HL-60 (cell line): ENCODE measurements at regions not wholly inside any gene's neighbourhood (a gene's known extent, or its start where the extent isn't known, plus 50 kb on each side); places are given as distances from the start of the nearest gene placed in this dataset.

Experiments used
- DNase-seq, 2 experiments: peaks; one replicate each; pipeline ENCODE4 v3.0.0-alpha.2; 2010 to 2020; ENCODE audit warnings: low read depth in 1 of 2, low spot score in 1 of 2
- H3K27ac ChIP-seq: fragments of 250-450 bp; sonication (Bioruptor Pico); replicated peaks from 2 replicates; pipeline ENCODE4 v1.5.1; 2020; ENCODE audit warnings: mild to moderate bottlenecking, moderate library complexity
- H3K27me3 ChIP-seq: fragments of 250-450 bp; sonication (Bioruptor Pico); 2 replicates; pipeline ENCODE4 v1.5.1; 2021; ENCODE audit warnings: mild to moderate bottlenecking, moderate library complexity; ENCODE audit not compliant: insufficient read depth, poor library complexity, severe bottlenecking
- H3K4me3 ChIP-seq: replicated peaks from 2 replicates; pipeline ENCODE4 v1.5.1; 2011; ENCODE audit warnings: mild to moderate bottlenecking, control low read depth, low read length; ENCODE audit not compliant: insufficient read depth
- GABPA ChIP-seq: IDR thresholded peaks from 2 replicates; pipeline ENCODE4 v1.6.1; 2012; ENCODE audit warnings: low read depth
- POLR2AphosphoS5 ChIP-seq: IDR thresholded peaks from 2 replicates; pipeline ENCODE4 v1.6.1; 2012; ENCODE audit warnings: low read depth
- SPI1 ChIP-seq: IDR thresholded peaks from 2 replicates; pipeline ENCODE4 v1.6.1; 2012; ENCODE audit warnings: low read depth, mild to moderate bottlenecking, borderline replicate concordance
- TF ChIP-seq, protein P1 (sequence below): IDR thresholded peaks from 2 replicates; pipeline ENCODE4 v1.6.1; 2012; ENCODE audit warnings: low read depth; ENCODE audit not compliant: insufficient replicate concordance
- TF ChIP-seq, protein P2 (sequence below): IDR thresholded peaks from one replicate; pipeline ENCODE4 v1.5.1; 2011; ENCODE audit warnings: low read length, control low read depth, inconsistent platforms; ENCODE audit not compliant: insufficient read depth

DNA sequence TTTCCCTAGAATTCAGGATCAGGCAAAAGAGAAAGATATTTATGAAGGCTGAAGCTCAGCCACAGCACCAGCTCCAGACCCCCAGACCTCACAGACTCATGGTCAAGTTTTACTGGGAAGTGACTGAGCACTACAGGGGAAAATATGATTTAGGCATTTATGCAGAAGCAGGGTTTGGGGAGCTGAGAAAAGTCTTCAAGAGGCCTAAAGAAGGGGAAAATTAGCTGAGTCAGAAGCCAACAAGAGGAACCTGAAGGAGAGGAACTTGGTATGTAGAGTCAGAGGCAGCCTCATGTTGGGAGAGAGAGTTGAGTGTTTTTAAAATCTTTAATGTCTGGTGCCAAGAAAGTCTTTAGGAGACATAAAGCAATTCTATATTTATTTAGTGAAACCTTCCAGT, 63.0 kb downstream of the FOS start:
- no peaks in the 10 kb centered on the region for H3K27me3 ChIP-seq
- H3K27ac ChIP-seq, result peak overlapping the region; percentile 95
- no peak for TF ChIP-seq GABPA
- peak; percentile 65 for TF ChIP-seq SPI1
- no peak overlapping the region for H3K4me3 ChIP-seq
- peak; percentile 37 to 62 for DNase-seq

DNA sequence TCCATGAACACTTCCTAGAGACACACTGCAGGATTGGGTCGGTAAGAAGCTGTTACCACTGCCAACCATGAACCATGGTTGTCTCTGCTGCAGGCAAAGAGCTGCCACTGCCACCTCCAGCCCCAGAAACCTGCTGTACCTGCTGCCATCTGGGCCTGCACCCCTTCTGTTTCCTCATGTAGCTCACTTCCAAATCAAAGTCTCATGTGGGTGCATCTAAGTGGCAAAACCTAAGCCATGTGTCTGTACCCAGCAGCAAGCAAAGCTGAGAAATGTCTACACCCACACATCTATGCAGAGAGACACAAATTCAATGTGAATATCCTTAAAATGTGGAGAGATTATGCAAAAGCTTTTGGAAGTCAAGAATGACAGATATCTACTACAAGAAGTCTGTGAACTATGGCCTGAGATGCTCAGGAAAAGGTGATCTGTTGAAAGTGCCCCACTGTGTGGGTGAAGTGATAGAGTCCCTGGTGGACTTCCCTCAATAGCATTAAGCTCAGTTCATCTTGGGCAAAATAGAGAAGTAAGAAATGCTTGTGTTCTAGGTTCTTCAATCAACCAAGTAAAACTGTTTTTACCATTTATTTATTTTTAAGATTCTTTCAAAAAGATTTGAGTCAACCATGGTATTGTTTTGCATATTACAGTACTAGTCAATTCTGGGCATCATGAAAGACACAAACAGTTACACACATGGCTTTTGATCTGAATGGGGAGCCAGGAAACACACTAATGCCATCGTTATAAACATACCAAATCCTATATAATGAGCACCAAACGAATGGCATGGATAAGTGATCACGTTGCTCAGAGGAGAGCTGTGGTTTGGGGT, 64.4 kb downstream of the FOS start:
- no peak overlapping the region for H3K4me3 ChIP-seq
- peak in 1 of 2 experiments; percentile 14 for DNase-seq
- TF ChIP-seq, protein P1, sequence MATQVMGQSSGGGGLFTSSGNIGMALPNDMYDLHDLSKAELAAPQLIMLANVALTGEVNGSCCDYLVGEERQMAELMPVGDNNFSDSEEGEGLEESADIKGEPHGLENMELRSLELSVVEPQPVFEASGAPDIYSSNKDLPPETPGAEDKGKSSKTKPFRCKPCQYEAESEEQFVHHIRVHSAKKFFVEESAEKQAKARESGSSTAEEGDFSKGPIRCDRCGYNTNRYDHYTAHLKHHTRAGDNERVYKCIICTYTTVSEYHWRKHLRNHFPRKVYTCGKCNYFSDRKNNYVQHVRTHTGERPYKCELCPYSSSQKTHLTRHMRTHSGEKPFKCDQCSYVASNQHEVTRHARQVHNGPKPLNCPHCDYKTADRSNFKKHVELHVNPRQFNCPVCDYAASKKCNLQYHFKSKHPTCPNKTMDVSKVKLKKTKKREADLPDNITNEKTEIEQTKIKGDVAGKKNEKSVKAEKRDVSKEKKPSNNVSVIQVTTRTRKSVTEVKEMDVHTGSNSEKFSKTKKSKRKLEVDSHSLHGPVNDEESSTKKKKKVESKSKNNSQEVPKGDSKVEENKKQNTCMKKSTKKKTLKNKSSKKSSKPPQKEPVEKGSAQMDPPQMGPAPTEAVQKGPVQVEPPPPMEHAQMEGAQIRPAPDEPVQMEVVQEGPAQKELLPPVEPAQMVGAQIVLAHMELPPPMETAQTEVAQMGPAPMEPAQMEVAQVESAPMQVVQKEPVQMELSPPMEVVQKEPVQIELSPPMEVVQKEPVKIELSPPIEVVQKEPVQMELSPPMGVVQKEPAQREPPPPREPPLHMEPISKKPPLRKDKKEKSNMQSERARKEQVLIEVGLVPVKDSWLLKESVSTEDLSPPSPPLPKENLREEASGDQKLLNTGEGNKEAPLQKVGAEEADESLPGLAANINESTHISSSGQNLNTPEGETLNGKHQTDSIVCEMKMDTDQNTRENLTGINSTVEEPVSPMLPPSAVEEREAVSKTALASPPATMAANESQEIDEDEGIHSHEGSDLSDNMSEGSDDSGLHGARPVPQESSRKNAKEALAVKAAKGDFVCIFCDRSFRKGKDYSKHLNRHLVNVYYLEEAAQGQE, result no peak
- TF ChIP-seq GABPA (no peak), POLR2AphosphoS5 (no peak), SPI1 (no peak; the same call in 1 of the 2 replicates)
- TF ChIP-seq, protein P2, sequence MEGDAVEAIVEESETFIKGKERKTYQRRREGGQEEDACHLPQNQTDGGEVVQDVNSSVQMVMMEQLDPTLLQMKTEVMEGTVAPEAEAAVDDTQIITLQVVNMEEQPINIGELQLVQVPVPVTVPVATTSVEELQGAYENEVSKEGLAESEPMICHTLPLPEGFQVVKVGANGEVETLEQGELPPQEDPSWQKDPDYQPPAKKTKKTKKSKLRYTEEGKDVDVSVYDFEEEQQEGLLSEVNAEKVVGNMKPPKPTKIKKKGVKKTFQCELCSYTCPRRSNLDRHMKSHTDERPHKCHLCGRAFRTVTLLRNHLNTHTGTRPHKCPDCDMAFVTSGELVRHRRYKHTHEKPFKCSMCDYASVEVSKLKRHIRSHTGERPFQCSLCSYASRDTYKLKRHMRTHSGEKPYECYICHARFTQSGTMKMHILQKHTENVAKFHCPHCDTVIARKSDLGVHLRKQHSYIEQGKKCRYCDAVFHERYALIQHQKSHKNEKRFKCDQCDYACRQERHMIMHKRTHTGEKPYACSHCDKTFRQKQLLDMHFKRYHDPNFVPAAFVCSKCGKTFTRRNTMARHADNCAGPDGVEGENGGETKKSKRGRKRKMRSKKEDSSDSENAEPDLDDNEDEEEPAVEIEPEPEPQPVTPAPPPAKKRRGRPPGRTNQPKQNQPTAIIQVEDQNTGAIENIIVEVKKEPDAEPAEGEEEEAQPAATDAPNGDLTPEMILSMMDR, result no peak
- no peaks in the 10 kb centered on the region for H3K27me3 ChIP-seq
- peak overlapping the region; percentile 95 for H3K27ac ChIP-seq

DNA sequence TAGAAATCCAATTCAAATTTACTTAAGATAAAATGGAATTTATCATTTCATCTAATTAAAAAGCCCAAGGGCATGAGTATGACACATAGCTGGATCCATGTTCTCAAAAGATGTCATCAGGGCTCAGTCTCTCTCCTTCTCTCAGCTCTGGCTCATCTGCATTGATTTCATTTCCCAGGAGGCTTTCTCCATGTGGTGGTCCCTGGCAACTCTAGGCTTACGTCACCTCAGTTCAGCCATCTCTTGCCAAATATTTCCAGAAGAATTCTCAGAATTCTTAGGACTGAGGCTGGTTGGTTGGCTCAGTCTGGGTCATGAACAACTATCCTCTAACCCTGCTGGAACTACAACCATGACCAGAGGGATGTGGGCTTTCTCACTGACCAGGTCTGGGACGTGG, 65.3 kb downstream of the FOS start:
- H3K4me3 ChIP-seq, result no peak overlapping the region
- no peak for DNase-seq
- no peak for TF ChIP-seq SPI1
- TF ChIP-seq GABPA, result no peak
- TF ChIP-seq, protein P2, result no peak
- TF ChIP-seq, protein P1, result no peak
- TF ChIP-seq POLR2AphosphoS5, result no peak
- no peaks in the 10 kb centered on the region for H3K27me3 ChIP-seq
- H3K27ac ChIP-seq, result no peak overlapping the region

DNA sequence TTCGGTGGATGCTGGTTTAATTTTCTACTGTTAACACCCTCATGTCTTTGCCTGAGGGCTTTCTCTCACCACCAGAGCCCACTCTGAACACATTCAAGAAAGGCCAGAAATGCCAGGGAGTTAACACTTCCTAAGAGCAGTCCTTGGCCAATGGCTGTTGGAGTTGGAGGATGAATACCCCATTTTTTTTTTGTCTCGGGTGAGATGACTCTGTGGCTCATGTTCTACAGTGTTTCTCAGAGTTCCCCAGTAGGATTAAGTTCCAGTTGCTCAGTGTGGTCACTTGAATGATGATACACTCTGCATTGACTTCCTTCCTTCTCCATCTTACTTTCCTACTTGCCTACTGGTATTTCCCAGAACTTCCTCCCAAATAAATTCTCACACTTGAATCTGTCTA, 65.8 kb downstream of the FOS start:
- H3K4me3 ChIP-seq, result no peak overlapping the region
- TF ChIP-seq POLR2AphosphoS5, result no peak
- TF ChIP-seq SPI1, result no peak
- TF ChIP-seq, protein P2, result no peak
- TF ChIP-seq, protein P1, result no peak
- no peak for TF ChIP-seq GABPA
- no peak for DNase-seq
- H3K27me3 ChIP-seq, result no peaks in the 10 kb centered on the region
- no peak overlapping the region for H3K27ac ChIP-seq
